Spleen (tissue), 7 donors: ENCODE measurements at regions not wholly inside any gene's neighbourhood (a gene's known extent, or its start where the extent isn't known, plus 50 kb on each side); places are given as distances from the start of the nearest gene placed in this dataset.

ENCODE experiments used
- POLR2A ChIP-seq, 3 donors: fragments of 450-650 bp; IDR thresholded peaks; one replicate each; pipeline ENCODE4 v1.5.1; 2017; ENCODE audit warnings: antibody characterized with exemption in 3 of 3, mild to moderate bottlenecking in 1 of 3
- POLR2AphosphoS5 ChIP-seq, 3 donors: sonication (generic); formaldehyde crosslinking; IDR thresholded peaks; one replicate each; pipeline ENCODE4 v1.5.1; 2017; ENCODE audit warnings: antibody characterized with exemption in 3 of 3
- TF ChIP-seq, protein P1 (sequence below), 11 experiments: fragments of 200-600 bp in 7 of 11; fragments of 450-650 bp in 4 of 11; sonication (generic) in 4 of 11; IDR thresholded peaks in 8 of 11; conservative IDR thresholded peaks in 3 of 11; 1 replicate in 7 of 11; 2 replicates in 4 of 11; pipeline versions ENCODE4 v1.4.0 to v1.8.0; 2016 to 2021; ENCODE audit warnings: antibody characterized with exemption in 11 of 11, inconsistent platforms in 4 of 11, mild to moderate bottlenecking in 1 of 11
- donor health status: DM: no; HTN: no; CAD: no; lungs with moderate emphysema.
- donor health status: DM: no; HTN: no; CAD: no.
- donor health status: DM: no; HTN: no; CAD: no.

DNA sequence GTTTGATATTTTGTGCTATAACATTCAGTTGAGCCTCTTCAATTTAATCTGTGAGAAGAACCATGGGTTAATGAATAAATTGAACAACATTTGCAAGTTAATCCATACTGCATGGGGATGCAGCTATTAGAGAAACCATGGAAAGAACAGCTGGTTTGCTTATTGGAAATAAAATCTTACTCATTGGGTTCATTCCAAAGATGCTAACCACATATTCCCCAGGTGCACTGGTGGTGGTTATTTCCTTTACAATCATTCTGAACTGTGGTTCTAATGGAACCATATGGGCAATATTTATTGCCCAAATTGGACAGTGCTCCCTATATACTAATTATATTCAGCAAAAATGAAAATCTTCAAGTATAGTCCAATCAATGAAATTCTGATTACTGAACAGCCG, 1200.4 kb upstream of the CDH2 start:
- TF ChIP-seq, protein P1, sequence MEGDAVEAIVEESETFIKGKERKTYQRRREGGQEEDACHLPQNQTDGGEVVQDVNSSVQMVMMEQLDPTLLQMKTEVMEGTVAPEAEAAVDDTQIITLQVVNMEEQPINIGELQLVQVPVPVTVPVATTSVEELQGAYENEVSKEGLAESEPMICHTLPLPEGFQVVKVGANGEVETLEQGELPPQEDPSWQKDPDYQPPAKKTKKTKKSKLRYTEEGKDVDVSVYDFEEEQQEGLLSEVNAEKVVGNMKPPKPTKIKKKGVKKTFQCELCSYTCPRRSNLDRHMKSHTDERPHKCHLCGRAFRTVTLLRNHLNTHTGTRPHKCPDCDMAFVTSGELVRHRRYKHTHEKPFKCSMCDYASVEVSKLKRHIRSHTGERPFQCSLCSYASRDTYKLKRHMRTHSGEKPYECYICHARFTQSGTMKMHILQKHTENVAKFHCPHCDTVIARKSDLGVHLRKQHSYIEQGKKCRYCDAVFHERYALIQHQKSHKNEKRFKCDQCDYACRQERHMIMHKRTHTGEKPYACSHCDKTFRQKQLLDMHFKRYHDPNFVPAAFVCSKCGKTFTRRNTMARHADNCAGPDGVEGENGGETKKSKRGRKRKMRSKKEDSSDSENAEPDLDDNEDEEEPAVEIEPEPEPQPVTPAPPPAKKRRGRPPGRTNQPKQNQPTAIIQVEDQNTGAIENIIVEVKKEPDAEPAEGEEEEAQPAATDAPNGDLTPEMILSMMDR (IDR thresholded peaks at IDR 0.05 in 8 of 11, conservative IDR thresholded peaks at IDR 0.05 in 3 of 11), result no peak
- TF ChIP-seq POLR2A (IDR thresholded peaks at IDR 0.05) (no peak), POLR2AphosphoS5 (IDR thresholded peaks at IDR 0.05) (no peak)
